HG03558 (cell line): ENCODE measurements at regions not wholly inside any gene's neighbourhood (a gene's known extent, or its start where the extent isn't known, plus 50 kb on each side); places are given as distances from the start of the nearest gene placed in this dataset.
"Not testable (repeated sequence)": the region's sequence is repeated elsewhere in the genome, so short reads cannot be mapped to it uniquely, and the experiment has no call there.

ENCODE experiments used
- ATAC-seq: cut with Tn5 transposase; IDR thresholded peaks from one replicate; pipeline ENCODE4 v1.9.1; 2021; ENCODE audit warnings: moderate number of reproducible peaks; ENCODE audit not compliant: unreplicated experiment; ENCODE audit errors: extremely low read depth

DNA sequence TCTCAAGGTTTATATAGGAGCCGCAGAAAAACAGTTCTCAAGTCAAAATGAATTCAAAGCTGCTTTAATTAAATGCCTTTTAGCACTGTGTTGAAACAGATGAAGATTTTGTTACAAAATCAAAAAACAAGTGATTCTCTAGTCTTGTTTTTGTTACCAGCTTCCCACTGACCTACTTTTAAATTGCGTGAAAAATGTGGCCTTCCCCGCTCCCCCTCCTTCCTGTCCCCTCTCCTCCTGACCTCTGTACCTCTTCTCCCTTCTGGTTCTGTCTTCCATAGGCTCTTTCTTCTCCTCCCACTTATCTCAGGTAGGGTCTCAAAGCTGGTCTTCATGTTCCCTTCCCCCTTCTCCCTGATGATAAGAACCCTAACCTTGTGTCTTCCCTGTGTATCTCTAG lies 90.0 kb upstream of the MDM1 start:
- no peak for ATAC-seq

DNA sequence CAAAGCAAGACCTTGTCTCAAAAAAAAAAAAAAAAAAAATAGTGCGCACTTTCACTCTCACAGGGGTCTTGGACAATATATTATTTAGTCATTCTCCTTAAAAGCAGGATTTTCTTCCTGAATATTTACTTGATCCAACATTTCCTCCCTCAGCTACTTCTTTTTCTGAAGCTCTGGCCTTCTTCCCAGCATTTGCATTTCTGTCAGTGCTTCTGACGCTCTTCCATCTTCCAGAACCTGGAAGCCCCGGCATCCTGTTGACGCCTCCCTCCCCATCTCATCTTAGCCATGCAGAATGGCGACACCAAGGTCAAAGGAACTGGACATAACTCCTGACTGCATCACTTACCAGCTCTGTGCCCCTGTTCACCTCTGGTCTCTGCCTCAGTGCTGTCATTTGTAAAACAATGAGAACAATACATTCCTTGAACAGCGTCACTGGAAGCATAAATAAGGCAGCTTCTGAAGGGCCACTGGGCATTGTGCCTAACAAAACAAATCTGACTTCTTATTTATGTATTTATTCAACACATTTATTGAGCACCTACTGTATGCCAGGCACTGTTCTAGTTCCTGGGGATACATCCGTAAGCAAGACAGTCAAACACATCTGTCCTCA lies 90.9 kb upstream of the MDM1 start:
- ATAC-seq, result no peak

DNA sequence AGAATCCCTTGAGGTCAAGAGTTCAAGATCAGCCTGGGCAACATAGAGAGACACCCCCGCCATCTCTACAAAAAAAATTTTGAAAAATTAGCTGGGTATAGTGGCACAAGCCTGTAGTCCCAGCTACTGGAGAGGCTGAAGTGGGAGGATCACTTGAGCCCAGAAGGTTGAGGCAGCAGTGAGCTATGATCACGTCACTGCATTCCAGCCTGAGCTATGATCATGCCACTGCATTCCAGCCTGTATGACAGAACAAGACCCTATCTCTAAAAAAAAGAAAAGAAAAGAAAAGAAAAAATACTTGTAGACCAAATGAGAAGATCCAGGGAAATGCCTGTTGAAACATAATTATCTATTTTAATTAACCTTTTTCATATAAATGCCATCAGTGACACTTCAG lies 93.8 kb upstream of the MDM1 start:
- ATAC-seq, result no peak

DNA sequence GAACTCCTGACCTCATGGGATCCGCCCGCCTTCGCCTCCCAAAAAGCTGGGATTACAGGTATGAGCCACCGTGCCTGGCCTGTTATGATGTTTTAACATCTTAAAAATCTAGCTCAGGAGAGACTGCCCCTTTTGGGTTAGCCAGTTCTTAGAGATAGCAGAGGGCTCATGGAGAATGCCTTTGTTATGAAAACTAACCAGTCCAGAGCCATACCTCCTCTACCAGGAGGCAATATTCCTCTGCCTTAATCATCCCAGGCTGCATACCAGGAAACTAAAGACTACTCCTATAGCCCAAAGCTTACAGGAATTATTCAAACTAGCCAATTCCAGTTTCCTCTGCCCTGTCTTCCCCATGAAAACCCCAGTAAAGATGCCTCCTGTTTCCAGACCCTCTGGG lies 96.0 kb upstream of the MDM1 start:
- no peak for ATAC-seq

DNA sequence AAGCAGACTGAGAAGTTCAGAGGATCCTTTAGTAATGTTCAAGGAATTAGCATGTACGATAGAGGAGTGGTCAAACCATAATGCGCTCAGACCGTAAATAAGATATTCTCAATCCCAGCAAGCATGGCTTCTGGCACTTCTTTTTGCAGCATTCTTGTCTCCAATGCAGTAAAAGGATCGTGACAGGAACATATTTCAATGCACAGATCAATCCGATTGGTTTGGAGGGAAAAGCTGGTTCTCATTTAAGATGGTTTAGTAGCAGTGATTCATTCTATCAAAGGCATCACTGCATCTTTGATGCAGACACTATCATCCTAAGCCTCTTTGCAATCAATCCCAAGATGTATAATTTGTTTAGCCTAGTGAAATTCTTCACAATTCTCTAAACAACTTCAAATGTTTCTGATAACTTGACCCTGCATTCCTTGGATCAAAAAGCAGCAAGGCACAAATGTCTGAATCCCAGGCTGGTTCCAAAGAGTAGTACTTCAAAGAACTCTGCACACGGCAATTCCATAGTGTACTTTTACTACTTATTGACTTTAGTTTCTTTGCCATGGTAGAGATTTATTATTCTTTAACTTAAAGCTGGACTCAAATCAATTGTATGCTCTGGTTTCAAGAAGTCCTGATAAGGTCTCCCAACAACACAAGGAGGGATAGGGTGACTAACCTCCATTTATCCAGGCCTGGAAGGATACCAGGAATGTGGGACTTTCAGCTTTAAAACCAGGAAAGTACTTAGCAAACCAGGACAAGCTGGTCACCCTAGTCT lies 96.8 kb upstream of the MDM1 start:
- ATAC-seq, result no peak

DNA sequence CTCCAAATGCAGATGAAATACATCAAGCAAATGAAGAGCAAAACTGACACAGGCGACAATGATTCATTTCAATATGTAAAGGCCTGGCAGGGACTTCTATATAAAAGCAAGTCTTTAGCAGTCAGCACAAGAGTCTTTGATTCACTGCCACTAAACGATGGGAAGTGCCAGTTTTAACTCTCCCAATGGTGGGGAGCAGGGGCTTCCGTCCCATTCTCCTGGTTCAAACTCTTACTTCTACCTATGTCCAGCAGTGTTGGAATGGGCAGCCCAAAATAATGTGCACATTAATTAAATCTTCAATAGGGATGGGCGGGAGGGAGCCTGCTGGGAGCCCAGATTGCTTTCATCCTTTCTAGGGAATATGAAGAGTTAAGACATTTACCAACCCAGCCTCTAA lies 97.5 kb upstream of the MDM1 start:
- no peak for ATAC-seq

DNA sequence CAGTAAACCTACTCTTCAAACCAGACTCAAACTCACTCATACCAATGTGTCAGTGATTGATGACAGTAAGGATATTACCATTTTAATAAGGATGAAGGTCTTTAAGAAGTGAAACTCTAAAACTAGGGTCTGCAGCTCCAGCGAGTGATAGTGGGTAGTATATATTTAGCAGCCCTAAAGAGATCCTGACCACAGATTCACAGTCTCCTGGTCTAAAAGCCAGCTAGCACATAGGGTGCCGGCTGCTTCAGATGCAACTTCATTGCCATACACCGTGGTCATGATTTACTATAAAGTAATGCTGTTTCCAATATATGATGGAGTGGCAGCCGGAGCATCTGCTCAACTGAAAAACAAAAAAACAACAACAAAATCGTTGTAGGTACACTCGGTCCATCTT lies 99.6 kb upstream of the MDM1 start:
- ATAC-seq, result no peak

DNA sequence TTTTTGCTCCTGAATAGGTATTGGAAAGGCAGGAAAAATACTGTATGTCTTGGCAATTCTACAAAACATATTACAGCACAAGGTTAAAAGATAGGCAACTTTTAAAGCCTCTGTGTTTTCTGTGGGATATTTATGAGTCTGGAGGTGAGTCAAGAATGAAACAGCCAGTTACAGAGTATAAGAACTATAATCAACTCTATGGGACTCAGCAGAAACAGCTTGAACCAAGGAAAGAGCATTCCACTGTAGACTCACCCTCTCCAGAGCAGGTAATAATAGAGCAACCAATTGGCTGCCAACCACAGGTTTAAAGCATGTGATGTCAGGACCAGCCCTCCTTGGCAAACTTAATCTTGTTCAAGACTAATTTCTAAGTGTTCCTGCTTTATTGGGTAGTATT lies 100.5 kb upstream of the MDM1 start:
- no peak for ATAC-seq

DNA sequence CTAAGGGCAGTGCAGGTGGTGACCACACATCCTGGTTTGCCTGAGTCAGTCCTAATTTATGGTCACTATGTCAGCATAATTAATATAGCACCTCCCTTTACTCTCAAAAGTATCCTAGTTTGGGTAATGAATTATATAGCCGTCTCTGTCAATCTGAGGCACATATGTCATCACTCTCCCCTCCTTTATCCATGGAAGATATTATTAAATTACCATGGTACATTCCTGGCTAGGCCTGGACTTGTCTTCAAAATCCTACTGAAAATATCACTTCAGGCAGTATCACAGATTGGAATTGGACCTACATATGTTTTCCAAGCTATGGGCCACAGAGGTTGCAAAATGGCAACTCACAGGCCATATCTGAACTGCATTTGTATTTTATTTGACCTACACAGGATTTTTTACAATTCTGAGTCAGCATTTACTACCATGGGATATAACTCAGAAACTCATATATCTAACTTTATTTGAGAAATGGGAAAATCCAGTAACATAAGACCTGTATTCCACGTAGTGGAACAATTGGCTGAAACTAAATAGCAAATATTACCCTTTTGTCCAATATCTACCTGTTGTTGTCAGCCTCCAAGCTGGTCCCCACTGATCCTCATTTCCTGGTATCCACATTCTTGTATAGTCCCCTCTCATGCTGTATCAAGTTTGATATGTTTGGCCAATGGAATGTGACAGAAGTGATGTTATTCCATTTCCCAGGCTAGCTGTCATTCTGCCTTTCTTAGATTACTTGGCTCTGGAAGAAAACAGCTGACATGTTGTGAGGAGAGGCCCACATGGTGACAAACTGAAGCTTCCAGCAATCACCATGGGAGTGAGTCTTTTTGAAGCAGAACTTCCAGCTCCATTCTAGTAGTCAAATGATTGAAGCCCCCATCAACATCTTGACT lies 102.5 kb upstream of the MDM1 start:
- no peak for ATAC-seq

DNA sequence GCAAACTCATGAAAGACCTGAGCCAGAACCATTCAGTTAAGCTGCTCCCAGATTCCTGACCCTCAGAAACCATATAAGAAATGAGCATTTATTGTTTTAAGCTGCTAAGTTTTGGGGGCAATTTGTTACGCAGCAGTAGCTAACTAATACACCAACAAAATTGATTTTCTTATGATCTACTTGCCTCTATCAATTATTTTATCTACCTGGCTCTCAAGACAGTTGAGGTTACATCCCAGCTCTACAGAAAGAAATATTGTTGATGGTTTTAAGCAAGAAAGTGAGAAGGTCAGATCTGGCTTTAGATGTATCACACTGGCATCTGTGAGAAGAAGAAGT lies 103.1 kb upstream of the MDM1 start:
- no peak for ATAC-seq

DNA sequence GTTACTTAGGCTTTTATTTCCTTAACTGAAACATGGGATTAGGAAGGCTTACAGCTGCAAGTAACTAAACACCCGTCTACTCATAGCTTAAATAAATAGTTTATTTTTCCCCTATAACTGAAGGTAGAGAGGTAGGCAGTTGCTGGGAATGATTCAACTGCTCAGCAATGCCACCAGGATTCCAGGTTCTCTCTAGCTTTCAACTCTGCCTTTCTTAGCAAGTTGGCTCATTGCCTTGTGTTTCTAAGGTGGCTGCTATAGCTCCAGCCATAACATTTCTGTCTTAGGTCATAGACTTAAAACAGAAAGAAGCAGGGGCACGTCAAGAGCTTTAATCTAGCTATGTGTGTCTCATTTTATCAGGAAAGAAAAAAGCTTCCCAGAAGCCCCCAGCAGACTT lies 103.7 kb upstream of the MDM1 start:
- ATAC-seq, result no peak

DNA sequence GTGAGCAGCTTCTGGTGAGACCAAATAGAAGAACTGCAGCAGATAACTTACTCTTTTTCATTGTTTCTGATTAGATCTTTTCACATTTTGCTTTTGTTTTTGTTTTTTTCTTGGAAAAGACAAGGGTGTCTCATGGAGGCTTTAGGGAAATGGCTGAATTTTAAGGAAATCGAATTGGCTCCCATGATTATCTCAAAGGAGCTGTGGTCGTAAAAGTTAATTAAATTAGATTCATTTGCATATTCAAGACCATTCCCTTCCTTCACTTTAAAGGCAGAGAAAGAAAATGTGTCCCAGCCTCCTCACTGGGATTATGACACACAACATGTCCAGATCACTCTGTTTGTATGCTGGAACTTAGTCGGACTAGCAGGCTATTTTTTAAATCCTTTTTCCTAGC lies 106.4 kb upstream of the MDM1 start:
- no peak for ATAC-seq

DNA sequence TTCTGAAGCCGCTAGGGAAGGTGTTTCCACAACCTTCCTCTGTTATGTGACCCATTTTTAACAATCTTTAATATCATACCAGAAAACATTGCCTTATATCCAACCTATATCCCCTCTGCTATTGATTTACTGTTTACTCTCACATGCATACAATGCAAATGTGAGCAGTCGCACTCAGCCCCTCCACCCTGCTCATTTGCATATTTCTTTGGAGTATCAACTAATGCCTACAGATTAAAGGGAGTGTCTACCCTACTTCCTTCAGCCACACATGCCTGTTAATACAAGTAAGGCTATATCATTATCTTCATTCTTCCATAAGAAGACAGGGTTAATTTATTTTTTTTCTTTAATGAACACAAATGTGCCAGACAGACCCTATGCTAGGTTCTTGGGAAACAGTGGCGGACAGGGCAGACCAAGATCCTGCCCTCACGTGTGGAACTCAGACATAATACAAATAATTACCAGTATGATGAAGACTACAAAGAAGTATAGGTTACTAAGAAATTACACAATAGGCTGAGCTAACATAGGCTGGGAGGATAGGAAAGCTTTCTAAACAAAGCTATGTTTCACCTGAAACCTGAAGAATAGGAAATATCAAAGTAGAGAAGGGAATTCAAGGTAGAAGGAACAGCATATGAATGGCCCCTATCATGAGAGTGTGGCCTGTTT lies 107.3 kb upstream of the MDM1 start:
- no peak for ATAC-seq

DNA sequence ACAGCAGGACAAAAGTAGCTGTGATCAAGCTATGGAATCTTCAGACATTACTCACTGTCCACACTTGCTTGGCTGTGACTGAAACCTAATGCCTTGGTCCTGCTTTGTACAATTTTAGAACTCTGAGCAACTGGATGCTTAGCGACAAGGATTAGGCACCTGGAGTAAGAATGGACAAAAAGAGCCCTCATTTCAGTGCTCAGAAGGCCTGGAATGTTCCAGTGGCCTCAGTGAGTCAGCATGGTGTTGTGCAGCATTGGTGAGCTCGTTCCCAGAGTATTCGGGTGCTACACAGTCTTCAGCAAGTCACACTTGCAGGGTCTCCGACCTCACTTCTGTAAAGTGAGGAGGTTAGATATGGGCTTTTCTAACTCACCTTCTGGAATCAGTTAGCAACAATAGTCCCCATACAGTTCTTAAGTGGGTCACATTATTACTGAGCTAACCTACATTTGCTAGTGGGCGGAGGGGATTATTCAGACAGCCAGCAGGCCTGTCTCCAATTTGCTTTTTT lies 108.0 kb upstream of the MDM1 start:
- no peak for ATAC-seq

DNA sequence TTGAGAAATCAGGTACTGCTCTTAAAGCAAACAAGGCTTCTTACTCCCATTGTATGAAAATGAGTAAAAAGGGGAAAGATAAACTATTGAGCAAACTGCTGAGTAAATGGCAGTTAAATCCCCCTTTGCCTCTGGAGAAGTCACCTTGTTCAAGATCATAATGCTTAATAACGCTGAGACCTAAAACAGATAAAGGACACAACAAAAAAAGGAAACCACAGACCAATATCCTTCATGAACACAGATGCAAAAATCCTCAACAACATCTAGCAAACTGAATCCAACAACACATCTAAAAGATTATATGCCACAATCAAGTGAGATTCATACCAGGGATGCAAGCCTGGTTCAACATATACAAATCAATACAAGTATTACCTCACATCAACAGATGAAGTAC lies 109.0 kb upstream of the MDM1 start:
- no peak for ATAC-seq

DNA sequence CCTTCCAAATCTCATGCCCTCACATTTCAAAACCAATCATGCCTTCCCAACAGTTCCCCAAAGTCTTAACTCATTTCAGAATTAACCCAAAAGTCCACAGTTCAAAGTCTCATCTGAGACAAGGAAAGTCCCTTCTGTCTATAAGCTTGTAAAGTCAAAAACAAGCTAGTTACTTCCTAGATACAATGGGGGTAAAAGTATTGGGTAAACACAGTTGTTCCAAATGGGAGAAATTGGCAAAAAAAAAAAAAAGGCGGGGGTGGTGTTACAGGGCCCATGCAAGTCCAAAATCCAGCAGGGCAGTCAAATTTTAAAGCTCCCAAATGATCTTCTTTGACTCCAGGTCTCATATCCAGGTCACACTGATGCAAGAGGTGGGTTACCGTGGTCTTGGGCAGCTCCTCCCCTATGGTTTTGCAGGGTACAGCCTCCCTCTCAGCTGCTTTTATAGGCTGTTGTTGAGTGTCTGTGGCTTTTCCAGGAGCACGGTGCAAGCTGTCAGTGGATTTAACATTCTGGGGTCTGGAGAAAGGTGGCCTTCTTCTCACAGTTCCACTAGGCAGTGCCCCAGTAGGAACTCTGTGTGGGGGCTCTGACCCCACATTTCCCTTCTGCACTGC lies 110.3 kb upstream of the MDM1 start:
- not testable (repeated sequence) for ATAC-seq

DNA sequence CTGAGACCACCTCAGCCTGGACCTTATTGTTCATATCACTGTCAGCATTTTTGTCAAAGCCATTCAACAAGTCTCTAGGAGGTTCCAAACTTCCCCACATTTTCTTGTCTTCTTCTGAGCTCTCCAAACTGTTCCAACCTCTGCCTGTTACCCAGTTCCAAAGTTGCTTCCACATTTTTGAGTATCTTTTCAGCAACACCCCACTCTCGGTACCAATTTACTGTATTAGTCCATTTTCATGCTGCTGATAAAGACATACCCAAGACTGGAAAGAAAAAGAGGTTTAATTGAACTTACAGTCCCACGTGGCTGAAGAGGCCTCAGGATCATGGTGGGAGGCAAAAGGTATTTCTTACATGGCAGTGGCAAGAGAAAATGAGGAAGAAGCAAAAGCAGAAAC lies 111.5 kb upstream of the MDM1 start:
- not testable (repeated sequence) for ATAC-seq

DNA sequence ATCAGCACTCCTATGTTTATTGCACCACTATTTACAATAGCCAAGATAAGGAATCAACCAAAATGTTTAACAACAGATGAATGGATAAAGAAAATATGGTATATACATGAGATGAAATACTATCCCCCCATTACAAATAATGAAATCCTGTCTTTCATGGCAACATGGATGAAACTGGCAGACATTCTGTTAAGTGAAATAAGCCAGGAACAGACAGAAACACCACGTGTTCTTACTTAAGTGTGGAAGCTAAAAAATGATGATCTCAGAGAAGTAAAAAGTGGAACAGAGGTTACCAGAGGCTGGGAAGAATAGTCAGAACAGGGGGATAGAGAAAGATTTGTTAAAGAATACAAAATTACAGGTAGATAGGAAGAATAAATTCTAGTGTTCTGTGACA lies 113.7 kb upstream of the MDM1 start:
- ATAC-seq, result no peak

DNA sequence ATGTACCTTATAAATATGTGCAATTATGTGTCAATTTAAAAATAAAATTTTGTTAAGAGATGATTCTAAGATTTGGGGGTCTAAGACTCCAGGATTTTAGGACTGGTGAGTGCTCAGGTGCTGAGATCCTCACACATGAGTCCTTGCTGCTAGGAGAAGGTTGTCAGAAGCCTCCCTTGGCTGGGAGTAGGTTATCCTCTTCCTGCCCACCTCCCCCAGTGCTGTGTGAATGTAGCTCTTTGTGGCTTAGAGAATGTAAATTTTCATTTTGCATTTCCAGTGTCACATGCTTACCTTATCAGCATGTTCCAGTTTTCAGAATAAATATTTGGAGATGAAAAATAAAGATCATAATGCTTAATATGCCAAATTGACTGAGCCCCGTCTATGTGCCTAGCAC lies 114.2 kb upstream of the MDM1 start:
- ATAC-seq, result no peak
